ENCODE measurements at regions not wholly inside any gene's neighbourhood (a gene's known extent, or its start where the extent isn't known, plus 50 kb on each side); places are given as distances from the start of the nearest gene placed in this dataset.

DNA sequence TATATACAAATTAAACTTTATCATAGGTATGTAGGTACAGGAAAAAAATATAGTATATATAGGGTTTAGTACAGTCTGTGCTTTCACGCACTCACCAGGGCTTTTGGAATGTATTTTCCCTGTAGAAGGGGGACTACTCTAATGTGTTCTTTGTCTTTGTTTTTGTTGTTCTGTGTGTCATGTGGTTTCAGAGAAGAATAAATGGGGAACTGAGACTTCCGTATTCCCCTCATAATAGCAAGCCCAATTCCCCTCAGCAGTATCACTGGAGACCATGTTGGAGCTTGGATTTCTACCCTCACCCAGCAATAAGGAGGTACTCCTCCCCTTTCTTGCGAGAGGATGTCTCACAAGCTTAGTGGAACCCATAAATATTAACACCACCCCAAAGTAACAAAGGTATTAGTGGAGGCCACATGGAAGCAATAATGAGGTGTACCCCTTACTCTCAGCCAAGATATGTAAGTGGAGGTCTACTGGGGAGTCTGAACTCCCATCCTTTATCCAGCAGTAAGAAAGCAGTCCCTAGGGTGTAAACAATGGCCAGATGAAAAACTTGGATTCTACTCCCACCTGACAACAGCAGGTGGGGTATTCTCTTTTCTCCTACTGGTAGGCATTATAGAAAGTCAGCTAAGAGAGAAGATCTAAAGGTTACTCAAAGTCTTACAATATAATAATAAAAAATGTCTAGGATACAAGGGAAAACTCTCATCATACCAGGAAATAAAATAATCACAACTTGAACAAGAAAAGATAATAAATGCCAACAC, 805.4 kb upstream of the GALNTL6 start:
- POLR2A ChIA-PET: no interaction called here
- CTCF ChIA-PET (ENCODE audit: low intra/inter-chr PET ratio): no interaction called here
- no peaks in the 10 kb centered on the region for H3K4me1 ChIP-seq (replicated peaks in 1 of 2; ENCODE audit: control insufficient read depth in 2 of 2, insufficient read depth in 2 of 2, low read length in 2 of 2)
- no peak overlapping the region for H3K4me2 ChIP-seq (ENCODE audit: insufficient read depth, low read length)
- FAIRE-seq (no peak), ATAC-seq (no peak), DNase-seq (ENCODE audit: extremely low read depth in 1 of 4, low spot score in 3 of 4) (no peak)
- no peaks in the 10 kb centered on the region for H3K79me2 ChIP-seq (ENCODE audit: control insufficient read depth, insufficient read depth, low read length)
- no TSS peak for BruUV-seq (replicated peaks)
- WGBS (ENCODE audit: insufficient coverage, low coverage, missing lambda C conversion rate): 3% methylated on average over 3 of the region's 3 CpGs
- H3K4me3 ChIP-seq: no peak overlapping the region
- H3K27ac ChIP-seq (ENCODE audit: extremely low read depth, low read depth, low read length): no peak overlapping the region
- H3K9me3 ChIP-seq (replicated peaks; ENCODE audit: control insufficient read depth, insufficient read depth, low read depth, low read length): peaks cover 3% of the 10 kb centered on the region; the same call in 1 of the 2 replicates
- no peaks in the 10 kb centered on the region for H3K9me1 ChIP-seq (ENCODE audit: control insufficient read depth, insufficient read depth, low read length)
- H3K36me3 ChIP-seq (ENCODE audit: control insufficient read depth, insufficient read depth, low read length): no peaks in the 10 kb centered on the region
- intact Hi-C loops (cut with micrococcal nuclease) (no loop called here), in situ Hi-C loops (cut with MboI) (no loop called here)
- H2AFZ ChIP-seq (ENCODE audit: low read depth, low read length): no peak overlapping the region
- no peaks in the 10 kb centered on the region for H3K27me3 ChIP-seq (ENCODE audit: control insufficient read depth in 2 of 2, insufficient read depth in 2 of 2, low read length in 2 of 2)
- no peaks in the 10 kb centered on the region for H4K20me1 ChIP-seq (replicated peaks; ENCODE audit: control insufficient read depth, insufficient read depth, low read length)
- no peak overlapping the region for H3K9ac ChIP-seq (ENCODE audit: insufficient read depth in 1 of 2, low read depth in 2 of 2, low read length in 2 of 2)
- TF ChIP-seq, protein P1, sequence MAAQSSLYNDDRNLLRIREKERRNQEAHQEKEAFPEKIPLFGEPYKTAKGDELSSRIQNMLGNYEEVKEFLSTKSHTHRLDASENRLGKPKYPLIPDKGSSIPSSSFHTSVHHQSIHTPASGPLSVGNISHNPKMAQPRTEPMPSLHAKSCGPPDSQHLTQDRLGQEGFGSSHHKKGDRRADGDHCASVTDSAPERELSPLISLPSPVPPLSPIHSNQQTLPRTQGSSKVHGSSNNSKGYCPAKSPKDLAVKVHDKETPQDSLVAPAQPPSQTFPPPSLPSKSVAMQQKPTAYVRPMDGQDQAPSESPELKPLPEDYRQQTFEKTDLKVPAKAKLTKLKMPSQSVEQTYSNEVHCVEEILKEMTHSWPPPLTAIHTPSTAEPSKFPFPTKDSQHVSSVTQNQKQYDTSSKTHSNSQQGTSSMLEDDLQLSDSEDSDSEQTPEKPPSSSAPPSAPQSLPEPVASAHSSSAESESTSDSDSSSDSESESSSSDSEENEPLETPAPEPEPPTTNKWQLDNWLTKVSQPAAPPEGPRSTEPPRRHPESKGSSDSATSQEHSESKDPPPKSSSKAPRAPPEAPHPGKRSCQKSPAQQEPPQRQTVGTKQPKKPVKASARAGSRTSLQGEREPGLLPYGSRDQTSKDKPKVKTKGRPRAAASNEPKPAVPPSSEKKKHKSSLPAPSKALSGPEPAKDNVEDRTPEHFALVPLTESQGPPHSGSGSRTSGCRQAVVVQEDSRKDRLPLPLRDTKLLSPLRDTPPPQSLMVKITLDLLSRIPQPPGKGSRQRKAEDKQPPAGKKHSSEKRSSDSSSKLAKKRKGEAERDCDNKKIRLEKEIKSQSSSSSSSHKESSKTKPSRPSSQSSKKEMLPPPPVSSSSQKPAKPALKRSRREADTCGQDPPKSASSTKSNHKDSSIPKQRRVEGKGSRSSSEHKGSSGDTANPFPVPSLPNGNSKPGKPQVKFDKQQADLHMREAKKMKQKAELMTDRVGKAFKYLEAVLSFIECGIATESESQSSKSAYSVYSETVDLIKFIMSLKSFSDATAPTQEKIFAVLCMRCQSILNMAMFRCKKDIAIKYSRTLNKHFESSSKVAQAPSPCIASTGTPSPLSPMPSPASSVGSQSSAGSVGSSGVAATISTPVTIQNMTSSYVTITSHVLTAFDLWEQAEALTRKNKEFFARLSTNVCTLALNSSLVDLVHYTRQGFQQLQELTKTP (IDR thresholded peaks at IDR 0.05; ENCODE audit: low read depth in 1 of 2, partially characterized antibody in 2 of 2): no peak
- TF ChIP-seq NFXL1 (CRISPR knock-in tag; IDR thresholded peaks at IDR 0.05) (no peak), CXXC5 (CRISPR knock-in tag; IDR thresholded peaks at IDR 0.05) (no peak), ARID3B (CRISPR knock-in tag; IDR thresholded peaks at IDR 0.05; ENCODE audit: borderline replicate concordance) (no peak)
- TF ChIP-seq, protein P2, sequence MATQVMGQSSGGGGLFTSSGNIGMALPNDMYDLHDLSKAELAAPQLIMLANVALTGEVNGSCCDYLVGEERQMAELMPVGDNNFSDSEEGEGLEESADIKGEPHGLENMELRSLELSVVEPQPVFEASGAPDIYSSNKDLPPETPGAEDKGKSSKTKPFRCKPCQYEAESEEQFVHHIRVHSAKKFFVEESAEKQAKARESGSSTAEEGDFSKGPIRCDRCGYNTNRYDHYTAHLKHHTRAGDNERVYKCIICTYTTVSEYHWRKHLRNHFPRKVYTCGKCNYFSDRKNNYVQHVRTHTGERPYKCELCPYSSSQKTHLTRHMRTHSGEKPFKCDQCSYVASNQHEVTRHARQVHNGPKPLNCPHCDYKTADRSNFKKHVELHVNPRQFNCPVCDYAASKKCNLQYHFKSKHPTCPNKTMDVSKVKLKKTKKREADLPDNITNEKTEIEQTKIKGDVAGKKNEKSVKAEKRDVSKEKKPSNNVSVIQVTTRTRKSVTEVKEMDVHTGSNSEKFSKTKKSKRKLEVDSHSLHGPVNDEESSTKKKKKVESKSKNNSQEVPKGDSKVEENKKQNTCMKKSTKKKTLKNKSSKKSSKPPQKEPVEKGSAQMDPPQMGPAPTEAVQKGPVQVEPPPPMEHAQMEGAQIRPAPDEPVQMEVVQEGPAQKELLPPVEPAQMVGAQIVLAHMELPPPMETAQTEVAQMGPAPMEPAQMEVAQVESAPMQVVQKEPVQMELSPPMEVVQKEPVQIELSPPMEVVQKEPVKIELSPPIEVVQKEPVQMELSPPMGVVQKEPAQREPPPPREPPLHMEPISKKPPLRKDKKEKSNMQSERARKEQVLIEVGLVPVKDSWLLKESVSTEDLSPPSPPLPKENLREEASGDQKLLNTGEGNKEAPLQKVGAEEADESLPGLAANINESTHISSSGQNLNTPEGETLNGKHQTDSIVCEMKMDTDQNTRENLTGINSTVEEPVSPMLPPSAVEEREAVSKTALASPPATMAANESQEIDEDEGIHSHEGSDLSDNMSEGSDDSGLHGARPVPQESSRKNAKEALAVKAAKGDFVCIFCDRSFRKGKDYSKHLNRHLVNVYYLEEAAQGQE (IDR thresholded peaks at IDR 0.05; ENCODE audit: borderline replicate concordance): no peak
- TF ChIP-seq, protein P2 (CRISPR knock-in tag; IDR thresholded peaks at IDR 0.05; ENCODE audit: low read depth): no peak

All from K562 (cell line).